ENCODE measurements at regions not wholly inside any gene's neighbourhood (a gene's known extent, or its start where the extent isn't known, plus 50 kb on each side); places are given as distances from the start of the nearest gene placed in this dataset.
"Not testable (repeated sequence)": the region's sequence is repeated elsewhere in the genome, so short reads cannot be mapped to it uniquely, and the experiment has no call there.

GRCh38 chr3:113377158-113377557, 64.1 kb downstream of the CFAP44 start:
- FAIRE-seq: no peak
- no peak for DNase-seq (ENCODE audit: low spot score)

GRCh38 chr3:113374078-113374477, 67.2 kb downstream of the CFAP44 start:
- FAIRE-seq: no peak

GRCh38 chr3:113366800-113367199, 74.5 kb downstream of the CFAP44 start:
- not testable (repeated sequence) for FAIRE-seq; DNase-seq (ENCODE audit: low spot score)

More at GRCh38 chr3:113374078-113374477, 67.2 kb downstream of the CFAP44 start:
- no peak for DNase-seq (ENCODE audit: low spot score)

- DNase-seq (ENCODE audit: low spot score); FAIRE-seq: not testable (repeated sequence)
These were observed 86.0 kb downstream of the CFAP44 start for GRCh38 chr3:113355340-113355739.

- DNase-seq (ENCODE audit: low spot score) (no peak), FAIRE-seq (peak; percentile 9)
These were observed 87.0 kb downstream of the CFAP44 start for GRCh38 chr3:113354307-113354706.

GRCh38 chr3:113353678-113354077, 87.6 kb downstream of the CFAP44 start:
- DNase-seq (ENCODE audit: low spot score) (no peak), FAIRE-seq (no peak)

GRCh38 chr3:113340785-113341184, 100.5 kb downstream of the CFAP44 start:
- FAIRE-seq: peak; percentile 5

GRCh38 chr3:113339616-113340244, 101.6 kb downstream of the CFAP44 start:
- FAIRE-seq: peak; percentile 9
- no peak for DNase-seq (ENCODE audit: low spot score)

More at GRCh38 chr3:113340785-113341184, 100.5 kb downstream of the CFAP44 start:
- no peak for DNase-seq (ENCODE audit: low spot score)

Data from urothelium cell line (cell line).